H9 (cell line): ENCODE measurements at regions not wholly inside any gene's neighbourhood (a gene's known extent, or its start where the extent isn't known, plus 50 kb on each side); places are given as distances from the start of the nearest gene placed in this dataset.

ENCODE experiments used
- DNase-seq: peaks from one replicate; pipeline ENCODE4 v3.0.0-alpha.2; 2017
- H2AFZ ChIP-seq: one replicate; pipeline ENCODE4 v1.6.1; 2013; ENCODE audit warnings: mild to moderate bottlenecking, low read length, control low read depth, moderate library complexity
- H2AK5ac ChIP-seq: 2 replicates; pipeline ENCODE4 v1.6.1; 2013; ENCODE audit warnings: low read length, control low read depth, mixed read lengths; ENCODE audit not compliant: insufficient read length
- H2BK120ac ChIP-seq: one replicate; pipeline ENCODE4 v1.6.1; 2013; ENCODE audit warnings: low read depth, mild to moderate bottlenecking, low read length, control low read depth, inconsistent platforms; ENCODE audit not compliant: poor library complexity, severe bottlenecking
- H2BK12ac ChIP-seq: 2 replicates; pipeline ENCODE4 v1.6.1; 2013; ENCODE audit warnings: low read length, control low read depth, mixed read lengths, low read depth; ENCODE audit not compliant: insufficient read length
- H2BK15ac ChIP-seq: 2 replicates; pipeline ENCODE4 v1.6.1; 2013; ENCODE audit warnings: low read depth, low read length, control low read depth
- H2BK20ac ChIP-seq: one replicate; pipeline ENCODE4 v1.6.1; 2013; ENCODE audit warnings: low read depth, mild to moderate bottlenecking, low read length, control low read depth, inconsistent platforms; ENCODE audit not compliant: poor library complexity, severe bottlenecking
- H2BK5ac ChIP-seq: 2 replicates; pipeline ENCODE4 v1.6.1; 2013; ENCODE audit warnings: low read length, control low read depth, mixed read lengths; ENCODE audit not compliant: insufficient read length
- H3K14ac ChIP-seq: 2 replicates; pipeline ENCODE4 v1.6.1; 2013; ENCODE audit warnings: low read length, control low read depth; ENCODE audit not compliant: insufficient read depth
- H3K18ac ChIP-seq: 2 replicates; pipeline ENCODE4 v1.6.1; 2013; ENCODE audit warnings: low read depth, mild to moderate bottlenecking, mixed read lengths, low read length, control low read depth; ENCODE audit not compliant: insufficient read length
- H3K23ac ChIP-seq: 2 replicates; pipeline ENCODE4 v1.6.1; 2013; ENCODE audit warnings: low read length, control low read depth, mixed read lengths, low read depth; ENCODE audit not compliant: insufficient read length
- H3K23me2 ChIP-seq: 2 replicates; pipeline ENCODE4 v1.6.1; 2013; ENCODE audit warnings: low read depth, mild to moderate bottlenecking, mixed read lengths, low read length, control low read depth; ENCODE audit not compliant: insufficient read length, poor library complexity, severe bottlenecking
- H3K27ac ChIP-seq: 2 replicates; pipeline ENCODE4 v1.5.1; 2013; ENCODE audit warnings: low read length, control low read depth, mixed read lengths, low read depth; ENCODE audit not compliant: insufficient read length
- H3K27me3 ChIP-seq: 2 replicates; pipeline ENCODE4 v1.6.1; 2013; ENCODE audit warnings: low read length, control low read depth, inconsistent platforms; ENCODE audit not compliant: insufficient read depth
- H3K4ac ChIP-seq: 2 replicates; pipeline ENCODE4 v1.6.1; 2013; ENCODE audit warnings: low read depth, mild to moderate bottlenecking, control low read depth, inconsistent platforms, low read length, moderate library complexity
- H3K4me1 ChIP-seq: 2 replicates; pipeline ENCODE4 v1.6.1; 2013; ENCODE audit warnings: low read length, control low read depth, inconsistent platforms; ENCODE audit not compliant: insufficient read depth
- H3K4me2 ChIP-seq: 2 replicates; pipeline ENCODE4 v1.6.1; 2013; ENCODE audit warnings: low read length, control low read depth, mixed read lengths; ENCODE audit not compliant: insufficient read length, insufficient read depth
- H3K56ac ChIP-seq: 2 replicates; pipeline ENCODE4 v1.6.1; 2013; ENCODE audit warnings: low read depth, mild to moderate bottlenecking, mixed read lengths, low read length, control low read depth; ENCODE audit not compliant: insufficient read length
- H3K79me1 ChIP-seq: 2 replicates; pipeline ENCODE4 v1.6.1; 2013; ENCODE audit warnings: low read depth, mild to moderate bottlenecking, moderate library complexity, low read length, control low read depth, inconsistent platforms; ENCODE audit not compliant: insufficient read depth, poor library complexity, severe bottlenecking
- H3K79me2 ChIP-seq: 2 replicates; pipeline ENCODE4 v1.6.1; 2013; ENCODE audit warnings: low read length, control low read depth, inconsistent platforms; ENCODE audit not compliant: insufficient read depth
- H3K9ac ChIP-seq: 2 replicates; pipeline ENCODE4 v1.6.1; 2013; ENCODE audit warnings: low read length, control low read depth, mixed read lengths; ENCODE audit not compliant: insufficient read length; ENCODE audit errors: extremely low read depth
- H3K9me3 ChIP-seq: one replicate; pipeline ENCODE4 v1.6.1; 2013; ENCODE audit warnings: low read depth, low read length, inconsistent platforms; ENCODE audit not compliant: control insufficient read depth
- H3T11ph ChIP-seq: one replicate; pipeline ENCODE4 v1.6.1; 2013; ENCODE audit warnings: mild to moderate bottlenecking, low read length, control low read depth, inconsistent platforms
- H4K20me1 ChIP-seq: one replicate; pipeline ENCODE4 v1.6.1; 2013; ENCODE audit not compliant: control insufficient read depth, insufficient read length, insufficient read depth
- H4K5ac ChIP-seq: 2 replicates; pipeline ENCODE4 v1.6.1; 2013; ENCODE audit warnings: low read depth, mild to moderate bottlenecking, mixed read lengths, low read length, control low read depth; ENCODE audit not compliant: insufficient read length
- H4K8ac ChIP-seq: replicated peaks from 2 replicates; pipeline ENCODE4 v1.6.1; 2013; ENCODE audit warnings: low read length, control low read depth, mixed read lengths, low read depth; ENCODE audit not compliant: insufficient read length
- H4K91ac ChIP-seq: 2 replicates; pipeline ENCODE4 v1.6.1; 2013; ENCODE audit warnings: low read depth, mild to moderate bottlenecking, moderate library complexity, mixed read lengths, low read length, control low read depth; ENCODE audit not compliant: insufficient read length
- H3K27ac Mint-ChIP-seq, 3 experiments: 2 replicates in 2 of 3; 3 replicates in 1 of 3; pipeline ENCODE4 v1.8.0; 2020 to 2021; ENCODE audit warnings: mixed read lengths in 3 of 3, mild to moderate bottlenecking in 1 of 3, moderate library complexity in 1 of 3
- H3K27me3 Mint-ChIP-seq: 2 replicates; pipeline ENCODE4 v1.8.0; 2021; ENCODE audit warnings: low read depth, mild to moderate bottlenecking, moderate library complexity, mixed read lengths
- H3K36me3 Mint-ChIP-seq, 3 experiments: 2 replicates in 2 of 3; 3 replicates in 1 of 3; pipeline ENCODE4 v1.8.0; 2020 to 2021; ENCODE audit warnings: low read depth in 3 of 3, mixed read lengths in 3 of 3; ENCODE audit not compliant: insufficient read depth in 1 of 3
- H3K4me1 Mint-ChIP-seq, 2 experiments: 2 replicates each; pipeline ENCODE4 v1.8.0; 2020; ENCODE audit warnings: mixed read lengths in 2 of 2
- H3K4me3 Mint-ChIP-seq, 2 experiments: 2 replicates in 1 of 2; 3 replicates in 1 of 2; pipeline ENCODE4 v1.8.0; 2020 to 2021; ENCODE audit warnings: mild to moderate bottlenecking in 2 of 2, mixed read lengths in 2 of 2, moderate library complexity in 1 of 2
- H3K9me3 Mint-ChIP-seq, 2 experiments: 2 replicates in 1 of 2; 3 replicates in 1 of 2; pipeline ENCODE4 v1.8.0; 2020; ENCODE audit warnings: mild to moderate bottlenecking in 2 of 2, mixed read lengths in 2 of 2, moderate library complexity in 1 of 2
- CTCF ChIP-seq: fragments of 200-600 bp; sonication (generic); conservative IDR thresholded peaks from 3 replicates; pipeline ENCODE4 v1.8.0; 2021; ENCODE audit warnings: antibody characterized with exemption, mild to moderate bottlenecking
- WGBS: extraction: QIAGEN DNeasy Blood & Tissue Kit; methylation state at CpG from one replicate; pipeline ENCODE4 v1.1.7; 2013; ENCODE audit warnings: missing lambda C conversion rate, low lambda C conversion rate, mixed read lengths; ENCODE audit not compliant: insufficient read length; ENCODE audit errors: extremely low coverage; 5-methylcytosine and 5-hydroxymethylcytosine counted together

GRCh38 chr1:30472009-30472408, 251.4 kb downstream of the MATN1 start:
- Histone ChIP-seq H3K14ac (no peak overlapping the region), H2BK12ac (no peak overlapping the region), H4K8ac (no peak overlapping the region), H3K4me1 (no peaks in the 10 kb centered on the region), H2BK120ac (no peak overlapping the region), H3K23me2 (peaks cover 3% of the 10 kb centered on the region), H3K9me3 (no peaks in the 10 kb centered on the region), H2AFZ (no peak overlapping the region), H2BK15ac (no peak overlapping the region), H4K5ac (no peak overlapping the region), H3K27me3 (no peaks in the 10 kb centered on the region), H2BK20ac (no peak overlapping the region), H3K23ac (no peak overlapping the region), H3K9ac (no peak overlapping the region), H3K4ac (no peak overlapping the region), H3K4me2 (no peak overlapping the region), H3K79me1 (no peaks in the 10 kb centered on the region), H3T11ph (no peak overlapping the region), H2AK5ac (no peak overlapping the region), H3K79me2 (no peaks in the 10 kb centered on the region), H4K20me1 (no peaks in the 10 kb centered on the region), H3K18ac (no peak overlapping the region), H4K91ac (no peak overlapping the region), H3K56ac (no peak overlapping the region), H2BK5ac (no peak overlapping the region), H3K27ac (no peak overlapping the region)
- TF ChIP-seq CTCF: no peak
- no peak overlapping the region for H3K4me3 Mint-ChIP-seq
- DNase-seq: no peak
- H3K36me3 Mint-ChIP-seq: no peaks in the 10 kb centered on the region; a peak in 1 of 7 replicates
- H3K9me3 Mint-ChIP-seq: no peaks in the 10 kb centered on the region
- WGBS: no CpG with 5 or more reads among the region's 4 CpGs
- no peak overlapping the region for H3K27ac Mint-ChIP-seq
- H3K4me1 Mint-ChIP-seq: no peaks in the 10 kb centered on the region
- peaks cover 11% of the 10 kb centered on the region for H3K27me3 Mint-ChIP-seq
